ENCODE measurements at regions not wholly inside any gene's neighbourhood (a gene's known extent, or its start where the extent isn't known, plus 50 kb on each side); places are given as distances from the start of the nearest gene placed in this dataset.

DNA sequence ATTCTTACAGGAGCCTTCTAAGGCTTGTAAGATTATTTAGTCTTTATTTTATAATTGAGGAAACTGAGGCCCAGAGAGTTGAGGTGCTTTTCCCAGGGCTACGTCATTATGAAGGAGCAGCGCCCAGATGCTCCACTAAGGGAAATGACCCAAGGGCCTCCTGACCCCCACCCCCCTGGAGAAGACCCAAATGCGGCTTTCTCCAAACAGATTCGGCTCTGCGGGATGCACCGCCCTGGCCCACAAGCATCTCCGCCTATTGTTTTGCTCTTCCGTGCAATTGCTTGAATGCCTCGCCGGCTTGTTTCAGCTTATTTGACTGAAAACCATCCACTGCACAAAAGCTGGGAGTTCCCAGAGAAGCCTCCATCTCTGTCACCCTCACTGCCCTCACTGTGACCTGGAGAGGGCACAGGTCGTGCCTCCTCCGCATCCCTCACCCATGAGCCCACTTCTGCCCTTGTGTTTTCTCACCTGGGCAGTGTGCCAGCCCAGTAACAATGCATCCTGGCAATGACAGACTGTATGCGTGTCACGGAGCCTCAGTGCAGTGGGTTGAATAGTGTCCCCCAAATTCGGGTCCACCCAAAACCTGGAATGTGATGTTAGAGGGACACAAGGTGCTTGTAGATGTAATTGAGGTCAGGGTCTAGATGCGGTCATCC lies 790.2 kb downstream of the TBC1D22A start:
- no peak for TF ChIP-seq Cebpa-rat (IDR thresholded peaks at IDR 0.05)

DNA sequence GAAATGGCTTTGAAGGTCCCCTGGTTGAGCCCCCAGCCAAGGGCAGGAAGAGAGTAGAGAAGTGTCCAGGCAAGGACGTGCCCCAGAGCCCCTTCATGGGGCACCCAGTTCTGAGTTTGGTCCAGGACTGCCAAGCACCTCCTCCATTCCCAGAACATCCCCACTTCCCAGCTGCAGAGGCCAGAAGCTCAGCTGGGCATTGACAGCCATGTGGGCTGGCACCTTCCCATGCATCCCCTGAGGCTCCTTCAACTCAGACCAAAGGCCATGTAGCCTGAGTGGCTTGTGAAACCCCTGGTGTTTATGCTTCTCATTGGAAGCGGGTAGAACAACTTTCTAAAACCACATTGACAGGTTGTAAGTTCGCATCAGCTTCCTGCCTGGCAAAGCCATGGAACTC lies 789.6 kb downstream of the TBC1D22A start:
- Histone ChIP-seq H3K36me3 (no peaks in the 10 kb centered on the region), H3K9me3 (replicated peaks in 1 of 11) (no peaks in the 10 kb centered on the region), H3K4me2 (no peak overlapping the region), H4K20me1 (no peaks in the 10 kb centered on the region), H3K27me3 (no peaks in the 10 kb centered on the region), H3K9ac (no peak overlapping the region), H3K4me3 (no peak overlapping the region), H3K27ac (no peak overlapping the region), H3K4me1 (peaks cover 0 to 3% (median 0%) of the 10 kb centered on the region in 10 experiments; a peak in 1 of 20 replicates)
- no peak for TF ChIP-seq Cebpa-rat (IDR thresholded peaks at IDR 0.05)

More for the DNA sequence above, 790.2 kb downstream of the TBC1D22A start:
- Histone ChIP-seq H3K36me3 (no peaks in the 10 kb centered on the region), H3K4me2 (no peak overlapping the region), H3K27ac (no peak overlapping the region), H3K4me1 (peaks cover 0 to 3% (median 0%) of the 10 kb centered on the region in 10 experiments; a peak in 1 of 20 replicates), H3K4me3 (no peak overlapping the region), H3K27me3 (no peaks in the 10 kb centered on the region), H4K20me1 (no peaks in the 10 kb centered on the region), H3K9me3 (replicated peaks in 1 of 11) (no peaks in the 10 kb centered on the region), H3K9ac (no peak overlapping the region)

DNA sequence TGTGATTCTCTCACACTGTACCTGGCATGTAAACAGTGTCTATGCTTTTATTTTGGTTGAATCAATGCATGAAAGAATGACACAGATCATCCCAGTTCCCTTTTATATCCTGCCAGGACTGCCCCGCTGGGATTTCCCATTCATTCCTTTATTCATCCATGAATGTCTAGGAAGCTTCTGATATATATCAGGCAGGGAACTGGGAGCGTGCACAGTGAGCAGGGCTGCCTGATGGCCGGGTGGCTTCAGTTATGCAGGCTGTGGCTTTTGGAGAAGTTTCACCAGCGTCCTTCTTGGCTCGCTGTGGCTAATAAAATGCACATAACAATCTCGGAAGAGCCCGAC lies 789.0 kb downstream of the TBC1D22A start:
- no peaks in the 10 kb centered on the region for H3K9me3 ChIP-seq (replicated peaks in 1 of 11)
- no peak overlapping the region for H3K27ac ChIP-seq
- H3K36me3 ChIP-seq: no peaks in the 10 kb centered on the region
- H3K4me2 ChIP-seq: no peak overlapping the region
- no peak overlapping the region for H3K4me3 ChIP-seq
- no peak for TF ChIP-seq Cebpa-rat (IDR thresholded peaks at IDR 0.05)
- H3K9ac ChIP-seq: no peak overlapping the region
- H4K20me1 ChIP-seq: no peaks in the 10 kb centered on the region
- peaks cover 0 to 3% (median 0%) of the 10 kb centered on the region in 10 experiments; a peak in 1 of 20 replicates for H3K4me1 ChIP-seq
- H3K27me3 ChIP-seq: no peaks in the 10 kb centered on the region

DNA sequence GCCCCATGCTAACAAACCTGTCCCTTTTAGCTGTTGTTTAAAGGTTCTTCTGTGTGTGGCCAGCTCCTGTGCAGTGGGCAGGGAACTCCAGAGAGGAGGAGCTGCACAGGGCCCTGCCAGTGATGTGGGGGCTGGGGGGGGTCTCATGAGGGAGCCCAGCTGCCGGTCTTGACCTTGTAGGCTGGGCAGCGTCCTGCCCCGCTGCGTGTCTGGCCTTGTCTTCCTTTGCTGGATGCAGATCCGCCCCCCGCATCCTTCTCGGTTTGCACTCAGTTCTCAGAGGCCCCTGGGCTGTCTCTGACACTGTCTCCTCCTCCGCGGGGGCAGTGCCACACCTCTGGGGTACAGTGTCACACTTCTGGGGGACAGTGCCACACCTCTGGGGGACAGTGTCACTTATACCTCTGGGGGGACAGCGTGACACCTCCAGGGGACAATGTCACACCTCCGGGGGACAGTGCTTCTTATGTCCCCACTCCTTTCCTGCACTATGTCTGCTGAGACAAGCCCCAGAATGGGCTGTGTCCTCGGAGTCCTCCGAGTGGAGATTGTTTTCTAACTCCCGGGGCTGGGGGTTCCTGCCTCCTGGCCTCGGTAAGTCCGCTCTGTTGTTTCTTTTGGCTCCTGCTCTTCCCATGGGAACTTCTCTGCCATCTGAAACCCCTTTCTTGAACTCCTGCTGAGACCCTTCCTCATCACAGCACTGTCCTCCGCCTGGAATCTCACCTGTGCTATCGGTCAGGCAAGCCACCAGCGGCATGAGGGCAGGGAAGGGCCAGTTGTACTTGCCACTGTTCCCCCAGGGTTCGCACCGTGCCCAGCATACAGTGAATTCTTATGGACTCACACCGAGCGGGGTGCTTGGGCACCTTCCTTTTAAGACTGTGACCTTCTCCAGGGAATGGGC lies 788.3 kb downstream of the TBC1D22A start:
- no peak overlapping the region for H3K4me3 ChIP-seq
- no peaks in the 10 kb centered on the region for H3K36me3 ChIP-seq
- H3K27ac ChIP-seq: no peak overlapping the region
- H4K20me1 ChIP-seq: no peaks in the 10 kb centered on the region
- no peak for TF ChIP-seq Cebpa-rat (IDR thresholded peaks at IDR 0.05)
- no peak overlapping the region for H3K9ac ChIP-seq
- H3K9me3 ChIP-seq (replicated peaks in 1 of 11): peaks cover 0 to 2% (median 0%) of the 10 kb centered on the region in 11 experiments; a peak in 3 of 22 replicates
- H3K4me1 ChIP-seq: peaks cover 0 to 3% (median 0%) of the 10 kb centered on the region in 10 experiments; a peak in 1 of 20 replicates
- H3K4me2 ChIP-seq: no peak overlapping the region
- H3K27me3 ChIP-seq: no peaks in the 10 kb centered on the region

DNA sequence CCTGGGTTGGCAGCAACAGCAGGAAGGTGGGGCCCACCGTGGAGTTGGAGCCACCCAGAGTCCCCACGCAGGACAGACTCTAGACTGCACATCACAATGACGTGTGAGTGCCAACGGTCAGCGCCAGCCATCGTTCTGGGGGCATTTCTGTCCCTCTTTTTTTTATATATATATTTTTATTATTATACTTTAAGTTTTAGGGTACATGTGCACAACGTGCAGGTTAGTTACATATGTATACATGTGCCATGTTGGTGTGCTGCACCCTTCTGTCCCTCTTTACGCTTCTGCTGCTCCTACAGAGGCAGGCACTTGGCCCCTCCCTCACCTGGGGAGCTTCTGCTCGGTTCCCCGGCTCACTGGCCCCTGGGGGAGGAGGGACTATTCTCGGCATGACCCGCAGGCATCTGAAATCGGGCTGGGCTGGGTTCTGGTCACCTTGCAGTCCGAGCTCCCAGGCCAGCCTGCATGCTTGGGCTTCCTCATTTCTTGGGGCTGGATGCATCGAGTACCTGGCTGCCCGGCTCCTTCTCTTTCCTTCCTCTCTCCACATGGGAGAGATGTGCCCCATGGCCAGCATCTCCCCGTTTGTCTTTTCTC lies 787.4 kb downstream of the TBC1D22A start:
- no peak for TF ChIP-seq Cebpa-rat (IDR thresholded peaks at IDR 0.05)
- peaks cover 0 to 10% (median 7%) of the 10 kb centered on the region in 11 experiments; a peak in 8 of 22 replicates for H3K9me3 ChIP-seq (replicated peaks in 1 of 11)
- H3K27ac ChIP-seq: no peak overlapping the region

DNA sequence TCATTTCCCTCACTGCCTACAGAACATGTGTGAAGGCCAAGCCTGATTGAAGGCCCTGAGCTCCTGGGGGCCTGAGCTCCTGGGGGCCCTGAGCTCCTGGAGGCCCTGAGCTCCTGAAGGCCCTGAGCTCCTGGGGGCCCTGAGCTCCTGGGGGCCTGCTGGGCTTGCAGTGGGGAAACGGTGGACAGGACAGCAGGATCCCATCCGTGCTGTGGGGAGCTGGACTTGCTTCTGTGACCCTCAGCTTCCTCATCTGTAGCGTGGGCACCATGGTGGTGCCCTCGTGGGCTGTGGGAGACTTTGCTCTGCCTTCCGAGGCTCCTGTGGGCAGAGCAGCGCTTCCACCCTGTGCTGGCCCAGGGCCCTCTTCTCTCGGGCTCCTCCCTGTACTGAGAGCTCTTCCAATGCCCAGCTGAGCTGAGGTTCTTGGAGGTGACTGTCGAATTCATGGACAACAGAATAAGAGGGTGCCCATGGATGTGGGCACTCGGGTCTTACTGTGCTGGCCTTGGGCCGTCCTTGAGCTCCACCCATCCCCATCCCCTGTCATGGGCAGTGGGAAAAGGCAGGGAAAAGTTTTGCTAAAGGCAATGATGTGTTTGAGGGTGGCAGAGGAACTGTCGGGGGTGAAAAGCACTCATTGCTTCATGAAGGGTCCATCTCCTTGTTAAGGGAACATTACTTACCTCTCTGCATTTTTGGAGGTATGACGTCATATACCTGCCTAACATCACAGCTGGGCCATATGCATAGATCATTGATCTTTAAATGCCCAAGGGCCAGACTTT lies 786.7 kb downstream of the TBC1D22A start:
- H3K36me3 ChIP-seq: no peaks in the 10 kb centered on the region
- no peak overlapping the region for H3K27ac ChIP-seq
- H4K20me1 ChIP-seq: no peaks in the 10 kb centered on the region
- TF ChIP-seq Cebpa-rat (IDR thresholded peaks at IDR 0.05): no peak
- H3K9me3 ChIP-seq (replicated peaks in 1 of 11): peaks cover 0 to 12% (median 7%) of the 10 kb centered on the region in 11 experiments; a peak in 8 of 22 replicates
- peaks cover 0 to 3% (median 0%) of the 10 kb centered on the region in 10 experiments; a peak in 1 of 20 replicates for H3K4me1 ChIP-seq
- no peak overlapping the region for H3K4me3 ChIP-seq
- no peaks in the 10 kb centered on the region for H3K27me3 ChIP-seq
- H3K4me2 ChIP-seq: no peak overlapping the region
- no peak overlapping the region for H3K9ac ChIP-seq

More for the DNA sequence above, 787.4 kb downstream of the TBC1D22A start:
- H3K4me3 ChIP-seq: no peak overlapping the region
- H4K20me1 ChIP-seq: no peaks in the 10 kb centered on the region
- H3K4me2 ChIP-seq: no peak overlapping the region
- H3K4me1 ChIP-seq: peaks cover 0 to 3% (median 0%) of the 10 kb centered on the region in 10 experiments; a peak in 1 of 20 replicates
- H3K36me3 ChIP-seq: no peaks in the 10 kb centered on the region
- H3K9ac ChIP-seq: no peak overlapping the region
- H3K27me3 ChIP-seq: no peaks in the 10 kb centered on the region

DNA sequence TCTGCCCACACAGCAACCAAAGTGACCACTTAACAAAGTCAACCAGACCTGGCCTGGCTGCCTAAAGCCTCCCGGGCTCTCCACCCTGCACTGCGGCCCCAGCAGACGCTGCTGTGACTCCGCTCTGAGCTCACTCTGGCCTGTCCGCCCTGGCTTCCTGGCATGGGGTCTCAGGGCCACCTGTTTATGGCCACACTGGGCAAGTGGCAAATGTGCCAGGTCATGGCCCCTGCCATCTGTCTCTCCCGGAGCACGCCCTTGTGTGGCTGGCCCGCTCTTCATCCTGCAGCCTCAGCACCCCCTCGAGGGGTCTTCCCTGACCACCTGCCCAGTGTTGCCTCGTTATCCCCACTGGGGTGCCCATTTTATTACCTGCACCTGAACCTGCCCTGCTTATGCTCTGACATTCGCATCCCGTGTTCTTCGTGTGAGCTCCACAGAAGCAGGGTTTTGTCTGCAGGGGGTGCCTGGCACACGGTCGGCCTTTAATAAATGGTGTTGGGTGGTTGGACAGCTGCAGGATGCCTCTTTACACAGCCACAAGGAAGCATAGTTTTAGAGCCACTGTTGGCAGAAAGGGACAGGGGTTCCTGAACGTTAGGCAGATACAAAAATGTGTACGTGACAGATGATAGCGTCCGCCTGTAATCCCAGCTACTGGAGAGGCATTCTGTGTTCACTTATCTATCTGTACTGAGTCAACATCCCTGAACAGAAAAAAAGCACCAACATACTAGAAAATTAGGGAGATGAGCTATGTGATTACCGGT lies 785.6 kb downstream of the TBC1D22A start:
- H3K9me3 ChIP-seq (replicated peaks in 1 of 11): peaks cover 0 to 12% (median 7%) of the 10 kb centered on the region in 11 experiments; a peak in 8 of 22 replicates
- H3K27me3 ChIP-seq: no peaks in the 10 kb centered on the region
- H3K27ac ChIP-seq: no peak overlapping the region

DNA sequence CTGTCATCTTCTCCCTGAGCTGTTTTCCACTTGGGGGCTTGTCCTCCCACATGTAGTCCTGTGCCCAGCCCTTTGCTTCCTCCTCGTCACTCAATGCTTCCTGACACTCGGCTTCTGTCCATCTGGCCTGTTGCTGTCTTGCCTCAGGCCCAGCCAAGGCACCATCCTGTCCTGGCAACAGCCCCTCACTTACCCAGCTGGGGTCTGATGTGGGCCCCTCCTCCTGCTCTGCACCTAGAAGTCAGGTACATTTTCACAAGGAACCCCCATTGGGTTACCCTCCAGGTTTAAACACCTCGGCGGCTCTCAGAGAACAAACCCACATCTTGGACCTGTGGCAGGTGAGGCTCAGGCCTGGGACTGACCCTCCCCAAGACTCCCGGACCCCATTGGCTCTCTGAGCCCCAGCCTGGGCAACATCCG lies 784.8 kb downstream of the TBC1D22A start:
- H3K27me3 ChIP-seq: no peaks in the 10 kb centered on the region
- no peaks in the 10 kb centered on the region for H3K36me3 ChIP-seq
- no peak overlapping the region for H3K4me2 ChIP-seq
- H3K4me3 ChIP-seq: no peak overlapping the region
- TF ChIP-seq Cebpa-rat (IDR thresholded peaks at IDR 0.05): no peak
- no peaks in the 10 kb centered on the region for H4K20me1 ChIP-seq
- peaks cover 0 to 12% (median 7%) of the 10 kb centered on the region in 11 experiments; a peak in 8 of 22 replicates for H3K9me3 ChIP-seq (replicated peaks in 1 of 11)
- peaks cover 0 to 3% (median 0%) of the 10 kb centered on the region in 10 experiments; a peak in 1 of 20 replicates for H3K4me1 ChIP-seq
- H3K27ac ChIP-seq: no peak overlapping the region
- H3K9ac ChIP-seq: no peak overlapping the region

More for the DNA sequence above, 785.6 kb downstream of the TBC1D22A start:
- Histone ChIP-seq H3K4me2 (no peak overlapping the region), H3K36me3 (no peaks in the 10 kb centered on the region), H4K20me1 (no peaks in the 10 kb centered on the region), H3K4me1 (peaks cover 0 to 3% (median 0%) of the 10 kb centered on the region in 10 experiments; a peak in 1 of 20 replicates), H3K4me3 (no peak overlapping the region), H3K9ac (no peak overlapping the region)
- no peak for TF ChIP-seq Cebpa-rat (IDR thresholded peaks at IDR 0.05)
